T-helper 17 cell (primary cell): ENCODE measurements at regions not wholly inside any gene's neighbourhood (a gene's known extent, or its start where the extent isn't known, plus 50 kb on each side); places are given as distances from the start of the nearest gene placed in this dataset.

Source experiments
- ATAC-seq: fragments of 150-1000 bp; cut with Tn5 transposase; 2 replicates; pipeline ENCODE4 v1.10.0; 2021; ENCODE audit warnings: mild to moderate bottlenecking, moderate library complexity
- DNase-seq, 3 donors: peaks; one replicate each; pipeline versions ENCODE4 v3.0.0 to v3.0.0-alpha.2; 2020 to 2021
- H3K9me3 ChIP-seq: one replicate; pipeline ENCODE4 v1.7.0; 2013; ENCODE audit warnings: low read length, mild to moderate bottlenecking; ENCODE audit not compliant: control insufficient read depth, poor library complexity, severe bottlenecking
- H3K27ac Mint-ChIP-seq: one replicate; pipeline ENCODE4 v1.8.0; 2022; ENCODE audit warnings: mild to moderate bottlenecking, moderate library complexity, mixed read lengths
- H3K27me3 Mint-ChIP-seq: one replicate; pipeline ENCODE4 v1.8.0; 2022; ENCODE audit warnings: mixed read lengths
- H3K36me3 Mint-ChIP-seq: one replicate; pipeline ENCODE4 v1.8.0; 2022; ENCODE audit warnings: low read depth, mixed read lengths
- H3K4me1 Mint-ChIP-seq: one replicate; pipeline ENCODE4 v1.8.0; 2022; ENCODE audit warnings: mild to moderate bottlenecking, mixed read lengths
- H3K4me3 Mint-ChIP-seq: one replicate; pipeline ENCODE4 v1.8.0; 2022; ENCODE audit warnings: mild to moderate bottlenecking, moderate library complexity, mixed read lengths

GRCh38 chr7:36025190-36025589, 127.9 kb upstream of the EEPD1 start:
- Mint-ChIP-seq H3K27me3 (peaks cover 41% of the 10 kb centered on the region), H3K4me3 (no peak overlapping the region), H3K36me3 (no peaks in the 10 kb centered on the region), H3K4me1 (no peaks in the 10 kb centered on the region), H3K27ac (no peak overlapping the region)
- H3K9me3 ChIP-seq = no peaks in the 10 kb centered on the region
- DNase-seq (no peak), ATAC-seq (no peak)

GRCh38 chr7:36029311-36029710, 123.7 kb upstream of the EEPD1 start:
- peaks cover 6% of the 10 kb centered on the region for H3K36me3 Mint-ChIP-seq
- DNase-seq = no peak
- no peak overlapping the region for H3K4me3 Mint-ChIP-seq
- H3K9me3 ChIP-seq = no peaks in the 10 kb centered on the region
- peak overlapping the region; percentile 57 for H3K27ac Mint-ChIP-seq
- peaks cover 68% of the 10 kb centered on the region for H3K27me3 Mint-ChIP-seq
- no peaks in the 10 kb centered on the region for H3K4me1 Mint-ChIP-seq
- no peak for ATAC-seq

GRCh38 chr7:36029853-36030515, 123.1 kb upstream of the EEPD1 start:
- Mint-ChIP-seq H3K4me1 (no peaks in the 10 kb centered on the region), H3K4me3 (no peak overlapping the region), H3K36me3 (peaks cover 6% of the 10 kb centered on the region), H3K27ac (peak overlapping the region; percentile 57), H3K27me3 (peaks cover 62% of the 10 kb centered on the region)
- no peak for DNase-seq
- no peaks in the 10 kb centered on the region for H3K9me3 ChIP-seq
- no peak for ATAC-seq

- ATAC-seq (no peak), DNase-seq (no peak)
- no peak overlapping the region for H3K4me3 Mint-ChIP-seq
- H3K9me3 ChIP-seq = no peaks in the 10 kb centered on the region
- H3K4me1 Mint-ChIP-seq = peaks cover 2% of the 10 kb centered on the region
- no peak overlapping the region for H3K27ac Mint-ChIP-seq
- H3K27me3 Mint-ChIP-seq = peaks cover 58% of the 10 kb centered on the region
- H3K36me3 Mint-ChIP-seq = peaks cover 6% of the 10 kb centered on the region
Measured at GRCh38 chr7:36032361-36032818, 120.7 kb upstream of the EEPD1 start.

GRCh38 chr7:36034020-36034419, 119.0 kb upstream of the EEPD1 start:
- H3K4me3 Mint-ChIP-seq = no peak overlapping the region
- H3K36me3 Mint-ChIP-seq = peaks cover 6% of the 10 kb centered on the region
- ATAC-seq = no peak

GRCh38 chr7:36035186-36035585, 117.9 kb upstream of the EEPD1 start:
- Mint-ChIP-seq H3K4me1 (peaks cover 6% of the 10 kb centered on the region), H3K4me3 (no peak overlapping the region), H3K27ac (no peak overlapping the region), H3K36me3 (peaks cover 6% of the 10 kb centered on the region), H3K27me3 (peaks cover 35% of the 10 kb centered on the region)
- ATAC-seq (no peak), DNase-seq (no peak)
- H3K9me3 ChIP-seq = no peaks in the 10 kb centered on the region

More at GRCh38 chr7:36034020-36034419, 119.0 kb upstream of the EEPD1 start:
- H3K27ac Mint-ChIP-seq = no peak overlapping the region
- peaks cover 42% of the 10 kb centered on the region for H3K27me3 Mint-ChIP-seq
- H3K9me3 ChIP-seq = no peaks in the 10 kb centered on the region
- no peak for DNase-seq
- peaks cover 6% of the 10 kb centered on the region for H3K4me1 Mint-ChIP-seq

- ATAC-seq (no peak), DNase-seq (no peak)
- no peaks in the 10 kb centered on the region for H3K9me3 ChIP-seq
- H3K27me3 Mint-ChIP-seq = peaks cover 30% of the 10 kb centered on the region
- H3K4me3 Mint-ChIP-seq = no peak overlapping the region
- H3K4me1 Mint-ChIP-seq = peaks cover 6% of the 10 kb centered on the region
- H3K27ac Mint-ChIP-seq = no peak overlapping the region
- peaks cover 3% of the 10 kb centered on the region for H3K36me3 Mint-ChIP-seq
Measured at GRCh38 chr7:36036590-36036989, 116.5 kb upstream of the EEPD1 start.

GRCh38 chr7:36037121-36037662, 115.9 kb upstream of the EEPD1 start:
- no peaks in the 10 kb centered on the region for H3K9me3 ChIP-seq
- H3K27ac Mint-ChIP-seq = no peak overlapping the region
- peaks cover 3% of the 10 kb centered on the region for H3K36me3 Mint-ChIP-seq
- H3K27me3 Mint-ChIP-seq = peaks cover 26% of the 10 kb centered on the region
- peak; percentile 23 for ATAC-seq
- H3K4me3 Mint-ChIP-seq = no peak overlapping the region
- no peak for DNase-seq
- H3K4me1 Mint-ChIP-seq = peaks cover 11% of the 10 kb centered on the region

GRCh38 chr7:36038063-36038721, 114.9 kb upstream of the EEPD1 start:
- Mint-ChIP-seq H3K36me3 (peaks cover 2% of the 10 kb centered on the region), H3K4me3 (no peak overlapping the region), H3K27me3 (peaks cover 16% of the 10 kb centered on the region), H3K27ac (no peak overlapping the region), H3K4me1 (peaks cover 13% of the 10 kb centered on the region)
- no peak for ATAC-seq
- DNase-seq = no peak
- H3K9me3 ChIP-seq = no peaks in the 10 kb centered on the region

GRCh38 chr7:36039243-36039642, 113.8 kb upstream of the EEPD1 start:
- Mint-ChIP-seq H3K36me3 (no peaks in the 10 kb centered on the region), H3K27ac (no peak overlapping the region), H3K4me3 (no peak overlapping the region)

GRCh38 chr7:36039671-36040070, 113.4 kb upstream of the EEPD1 start:
- Mint-ChIP-seq H3K4me3 (no peak overlapping the region), H3K27me3 (peaks cover 9% of the 10 kb centered on the region), H3K36me3 (no peaks in the 10 kb centered on the region), H3K4me1 (peaks cover 13% of the 10 kb centered on the region), H3K27ac (no peak overlapping the region)
- H3K9me3 ChIP-seq = no peaks in the 10 kb centered on the region
- ATAC-seq (no peak), DNase-seq (no peak)

More at GRCh38 chr7:36039243-36039642, 113.8 kb upstream of the EEPD1 start:
- Mint-ChIP-seq H3K27me3 (peaks cover 9% of the 10 kb centered on the region), H3K4me1 (peaks cover 13% of the 10 kb centered on the region)
- H3K9me3 ChIP-seq = no peaks in the 10 kb centered on the region
- ATAC-seq (no peak), DNase-seq (no peak)

GRCh38 chr7:36040679-36041078, 112.4 kb upstream of the EEPD1 start:
- H3K27ac Mint-ChIP-seq = no peak overlapping the region
- peaks cover 8% of the 10 kb centered on the region for H3K27me3 Mint-ChIP-seq
- no peaks in the 10 kb centered on the region for H3K9me3 ChIP-seq
- ATAC-seq (no peak), DNase-seq (no peak)
- H3K4me3 Mint-ChIP-seq = no peak overlapping the region
- H3K36me3 Mint-ChIP-seq = peaks cover 2% of the 10 kb centered on the region
- H3K4me1 Mint-ChIP-seq = peaks cover 13% of the 10 kb centered on the region

- Mint-ChIP-seq H3K4me1 (peaks cover 9% of the 10 kb centered on the region), H3K36me3 (peaks cover 2% of the 10 kb centered on the region), H3K27me3 (no peaks in the 10 kb centered on the region), H3K4me3 (no peak overlapping the region), H3K27ac (no peak overlapping the region)
- ATAC-seq (no peak), DNase-seq (no peak)
- H3K9me3 ChIP-seq = no peaks in the 10 kb centered on the region
Measured at GRCh38 chr7:36044101-36044892, 108.8 kb upstream of the EEPD1 start.
